GM12878 (cell line): ENCODE measurements at regions not wholly inside any gene's neighbourhood (a gene's known extent, or its start where the extent isn't known, plus 50 kb on each side); places are given as distances from the start of the nearest gene placed in this dataset.

Experiments used
- CHD4 ChIP-seq: fragments of 200-600 bp; sonication (generic); IDR thresholded peaks from 2 replicates; pipeline ENCODE4 v1.6.1; 2016; ENCODE audit warnings: mild to moderate bottlenecking
- EP300 ChIP-seq, 2 experiments: fragments of 150-350 bp in 1 of 2; IDR thresholded peaks; 2 replicates each; pipeline ENCODE4 v1.6.1; 2011 to 2012; ENCODE audit warnings: low read depth in 2 of 2, low read length in 2 of 2, borderline replicate concordance in 1 of 2, improper control_type of control experiment in 1 of 2, inconsistent platforms in 1 of 2; ENCODE audit not compliant: control insufficient read depth in 1 of 2
- FOXK2 ChIP-seq: fragments of 450-650 bp; IDR thresholded peaks from 2 replicates; pipeline ENCODE4 v1.6.1; 2017; ENCODE audit warnings: mild to moderate bottlenecking, moderate library complexity
- HDAC2 ChIP-seq: fragments of 200-600 bp; sonication (generic); IDR thresholded peaks from 2 replicates; pipeline ENCODE4 v1.6.1; 2017
- JUND ChIP-seq: IDR thresholded peaks from 2 replicates; pipeline ENCODE4 v1.6.1; 2012; ENCODE audit warnings: low read depth, mild to moderate bottlenecking, low read length, improper control_type of control experiment, moderate library complexity
- MAX ChIP-seq: IDR thresholded peaks from 2 replicates; pipeline ENCODE4 v1.6.1; 2012; ENCODE audit warnings: low read depth, low read length, improper control_type of control experiment
- POLR2A ChIP-seq: IDR thresholded peaks from 2 replicates; pipeline ENCODE4 v1.6.1; 2011; ENCODE audit warnings: low read depth, mild to moderate bottlenecking, low read length
- SMAD5 ChIP-seq: IDR thresholded peaks from 2 replicates; pipeline ENCODE4 v1.6.1; 2016; ENCODE audit warnings: antibody characterized with exemption, low read depth
- SREBF1 ChIP-seq: IDR thresholded peaks from 2 replicates; pipeline ENCODE4 v1.6.1; 2012; ENCODE audit warnings: mild to moderate bottlenecking, low read length
- TARDBP ChIP-seq: IDR thresholded peaks from 2 replicates; pipeline ENCODE4 v1.6.1; 2016; ENCODE audit warnings: borderline replicate concordance
- YY1 ChIP-seq: IDR thresholded peaks from 2 replicates; pipeline ENCODE4 v1.6.1; 2011; ENCODE audit warnings: low read depth, mild to moderate bottlenecking, low read length
- ZNF274 ChIP-seq: IDR thresholded peaks from one replicate; pipeline ENCODE4 v1.8.0; 2011; ENCODE audit not compliant: insufficient read length, insufficient read depth
- TF ChIP-seq, protein P1 (sequence below): IDR thresholded peaks from 2 replicates; pipeline ENCODE4 v1.6.1; 2011; ENCODE audit warnings: borderline replicate concordance, low read depth, mild to moderate bottlenecking, moderate library complexity, low read length; ENCODE audit not compliant: insufficient read depth, poor library complexity, severe bottlenecking
- TF ChIP-seq, protein P2 (sequence below): IDR thresholded peaks from 2 replicates; pipeline ENCODE4 v1.6.1; 2011; ENCODE audit warnings: low read depth, low read length, improper control_type of control experiment, borderline replicate concordance

- TF ChIP-seq MAX (no peak), HDAC2 (no peak), FOXK2 (no peak), CHD4 (no peak), SMAD5 (no peak), EP300 (IDR thresholded peaks at IDR 0.05; ENCODE audit: borderline replicate concordance in 1 of 2, control insufficient read depth in 1 of 2, low read depth in 2 of 2, low read length in 2 of 2) (no peak), YY1 (no peak), JUND (no peak), POLR2A (no peak), TARDBP (no peak), ZNF274 (no peak), SREBF1 (no peak)
- TF ChIP-seq, protein P1, sequence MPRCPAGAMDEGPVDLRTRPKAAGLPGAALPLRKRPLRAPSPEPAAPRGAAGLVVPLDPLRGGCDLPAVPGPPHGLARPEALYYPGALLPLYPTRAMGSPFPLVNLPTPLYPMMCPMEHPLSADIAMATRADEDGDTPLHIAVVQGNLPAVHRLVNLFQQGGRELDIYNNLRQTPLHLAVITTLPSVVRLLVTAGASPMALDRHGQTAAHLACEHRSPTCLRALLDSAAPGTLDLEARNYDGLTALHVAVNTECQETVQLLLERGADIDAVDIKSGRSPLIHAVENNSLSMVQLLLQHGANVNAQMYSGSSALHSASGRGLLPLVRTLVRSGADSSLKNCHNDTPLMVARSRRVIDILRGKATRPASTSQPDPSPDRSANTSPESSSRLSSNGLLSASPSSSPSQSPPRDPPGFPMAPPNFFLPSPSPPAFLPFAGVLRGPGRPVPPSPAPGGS, result no peak
- TF ChIP-seq, protein P2, sequence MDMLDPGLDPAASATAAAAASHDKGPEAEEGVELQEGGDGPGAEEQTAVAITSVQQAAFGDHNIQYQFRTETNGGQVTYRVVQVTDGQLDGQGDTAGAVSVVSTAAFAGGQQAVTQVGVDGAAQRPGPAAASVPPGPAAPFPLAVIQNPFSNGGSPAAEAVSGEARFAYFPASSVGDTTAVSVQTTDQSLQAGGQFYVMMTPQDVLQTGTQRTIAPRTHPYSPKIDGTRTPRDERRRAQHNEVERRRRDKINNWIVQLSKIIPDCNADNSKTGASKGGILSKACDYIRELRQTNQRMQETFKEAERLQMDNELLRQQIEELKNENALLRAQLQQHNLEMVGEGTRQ, result no peak
Observed at GRCh38 chr6:6860863-6861262, 246.9 kb upstream of the RREB1 start.
